ENCODE measurements at regions not wholly inside any gene's neighbourhood (a gene's known extent, or its start where the extent isn't known, plus 50 kb on each side); places are given as distances from the start of the nearest gene placed in this dataset.
"Not testable (repeated sequence)": the region's sequence is repeated elsewhere in the genome, so short reads cannot be mapped to it uniquely, and the experiment has no call there.

GRCh38 chr7:13104128-13104527 lies 416.7 kb downstream of the ARL4A start:
- Histone ChIP-seq H3K36me3 (ENCODE audit: insufficient read depth, insufficient read length, low read length) (no peaks in the 10 kb centered on the region), H3K4me1 (ENCODE audit: insufficient read depth, insufficient read length) (no peaks in the 10 kb centered on the region), H3K4me3 (ENCODE audit: insufficient read length, low read depth) (no peak overlapping the region), H3K9me3 (ENCODE audit: insufficient read depth, low read length) (peaks cover 1% of the 10 kb centered on the region; the same call in 1 of the 2 replicates), H3K9ac (ENCODE audit: insufficient read length, low read depth) (no peak overlapping the region), H3K27me3 (ENCODE audit: insufficient read depth, insufficient read length) (no peaks in the 10 kb centered on the region)
- DNase-seq (ENCODE audit: low read depth, low spot score) = no peak
- no peak for TF ChIP-seq ZNF274 (IDR thresholded peaks at IDR 0.05; ENCODE audit: low read depth, low read length)
- TF ChIP-seq YY1 (IDR thresholded peaks at IDR 0.05; ENCODE audit: insufficient read depth, insufficient read length) = no peak
- TF ChIP-seq SUZ12 (IDR thresholded peaks at IDR 0.05; ENCODE audit: extremely low read depth, insufficient read depth, insufficient read length) = no peak

GRCh38 chr7:13105209-13105608 lies 417.8 kb downstream of the ARL4A start:
- no peak overlapping the region for H3K9ac ChIP-seq (ENCODE audit: insufficient read length, low read depth)
- H3K9me3 ChIP-seq (ENCODE audit: insufficient read depth, low read length) = peaks cover 12% of the 10 kb centered on the region; the same call in 1 of the 2 replicates
- no peak for DNase-seq (ENCODE audit: low read depth, low spot score)
- H3K4me1 ChIP-seq (ENCODE audit: insufficient read depth, insufficient read length) = no peaks in the 10 kb centered on the region
- no peaks in the 10 kb centered on the region for H3K27me3 ChIP-seq (ENCODE audit: insufficient read depth, insufficient read length)
- H3K4me3 ChIP-seq (ENCODE audit: insufficient read length, low read depth) = no peak overlapping the region
- no peaks in the 10 kb centered on the region for H3K36me3 ChIP-seq (ENCODE audit: insufficient read depth, insufficient read length, low read length)
- TF ChIP-seq SUZ12 (IDR thresholded peaks at IDR 0.05; ENCODE audit: extremely low read depth, insufficient read depth, insufficient read length) = no peak

DNA sequence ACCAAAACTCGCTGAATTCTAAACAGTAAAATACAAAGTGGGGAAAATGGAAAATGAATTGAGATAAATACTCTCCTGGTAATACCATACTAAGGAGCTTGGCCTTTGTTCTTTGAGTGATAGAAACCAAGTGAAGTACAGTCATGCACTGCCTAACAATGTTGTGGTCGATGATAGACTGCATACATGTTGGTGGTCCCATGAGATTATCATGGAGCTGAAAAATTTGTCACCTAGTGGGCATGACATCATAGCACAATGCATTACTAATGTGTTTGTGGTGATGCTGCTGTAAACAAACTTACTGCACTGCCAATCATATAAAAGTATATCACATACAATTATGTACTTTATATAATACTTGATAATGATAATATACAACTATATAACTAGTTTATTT lies 419.1 kb downstream of the ARL4A start:
- TF ChIP-seq ZNF274 (IDR thresholded peaks at IDR 0.05; ENCODE audit: low read depth, low read length) (no peak), YY1 (IDR thresholded peaks at IDR 0.05; ENCODE audit: insufficient read depth, insufficient read length) (no peak), SUZ12 (IDR thresholded peaks at IDR 0.05; ENCODE audit: extremely low read depth, insufficient read depth, insufficient read length) (no peak)
- Histone ChIP-seq H3K4me3 (ENCODE audit: insufficient read length, low read depth) (no peak overlapping the region), H3K9ac (ENCODE audit: insufficient read length, low read depth) (no peak overlapping the region), H3K4me1 (ENCODE audit: insufficient read depth, insufficient read length) (no peaks in the 10 kb centered on the region), H3K36me3 (ENCODE audit: insufficient read depth, insufficient read length, low read length) (no peaks in the 10 kb centered on the region), H3K9me3 (ENCODE audit: insufficient read depth, low read length) (peaks cover 12% of the 10 kb centered on the region; the same call in 1 of the 2 replicates), H3K27me3 (ENCODE audit: insufficient read depth, insufficient read length) (no peaks in the 10 kb centered on the region)
- DNase-seq (ENCODE audit: low read depth, low spot score) = no peak

- TF ChIP-seq SUZ12 (IDR thresholded peaks at IDR 0.05; ENCODE audit: extremely low read depth, insufficient read depth, insufficient read length) (no peak), ZNF274 (IDR thresholded peaks at IDR 0.05; ENCODE audit: low read depth, low read length) (no peak), YY1 (IDR thresholded peaks at IDR 0.05; ENCODE audit: insufficient read depth, insufficient read length) (no peak)
- DNase-seq (ENCODE audit: low read depth, low spot score) = no peak
Measured at GRCh38 chr7:13107291-13107690, 419.9 kb downstream of the ARL4A start.

GRCh38 chr7:13108061-13108460 lies 420.6 kb downstream of the ARL4A start:
- no peak for DNase-seq (ENCODE audit: low read depth, low spot score)
- H3K36me3 ChIP-seq (ENCODE audit: insufficient read depth, insufficient read length, low read length) = no peaks in the 10 kb centered on the region
- H3K9ac ChIP-seq (ENCODE audit: insufficient read length, low read depth) = no peak overlapping the region
- H3K9me3 ChIP-seq (ENCODE audit: insufficient read depth, low read length) = peaks cover 12% of the 10 kb centered on the region; the same call in 1 of the 2 replicates
- H3K4me3 ChIP-seq (ENCODE audit: insufficient read length, low read depth) = no peak overlapping the region
- no peaks in the 10 kb centered on the region for H3K27me3 ChIP-seq (ENCODE audit: insufficient read depth, insufficient read length)
- no peaks in the 10 kb centered on the region for H3K4me1 ChIP-seq (ENCODE audit: insufficient read depth, insufficient read length)
- no peak for TF ChIP-seq SUZ12 (IDR thresholded peaks at IDR 0.05; ENCODE audit: extremely low read depth, insufficient read depth, insufficient read length)
- TF ChIP-seq YY1 (IDR thresholded peaks at IDR 0.05; ENCODE audit: insufficient read depth, insufficient read length) = no peak

More at GRCh38 chr7:13107291-13107690, 419.9 kb downstream of the ARL4A start:
- Histone ChIP-seq H3K27me3 (ENCODE audit: insufficient read depth, insufficient read length) (no peaks in the 10 kb centered on the region), H3K4me1 (ENCODE audit: insufficient read depth, insufficient read length) (no peaks in the 10 kb centered on the region), H3K4me3 (ENCODE audit: insufficient read length, low read depth) (no peak overlapping the region), H3K9ac (ENCODE audit: insufficient read length, low read depth) (no peak overlapping the region), H3K36me3 (ENCODE audit: insufficient read depth, insufficient read length, low read length) (no peaks in the 10 kb centered on the region), H3K9me3 (ENCODE audit: insufficient read depth, low read length) (peaks cover 12% of the 10 kb centered on the region; the same call in 1 of the 2 replicates)

DNA sequence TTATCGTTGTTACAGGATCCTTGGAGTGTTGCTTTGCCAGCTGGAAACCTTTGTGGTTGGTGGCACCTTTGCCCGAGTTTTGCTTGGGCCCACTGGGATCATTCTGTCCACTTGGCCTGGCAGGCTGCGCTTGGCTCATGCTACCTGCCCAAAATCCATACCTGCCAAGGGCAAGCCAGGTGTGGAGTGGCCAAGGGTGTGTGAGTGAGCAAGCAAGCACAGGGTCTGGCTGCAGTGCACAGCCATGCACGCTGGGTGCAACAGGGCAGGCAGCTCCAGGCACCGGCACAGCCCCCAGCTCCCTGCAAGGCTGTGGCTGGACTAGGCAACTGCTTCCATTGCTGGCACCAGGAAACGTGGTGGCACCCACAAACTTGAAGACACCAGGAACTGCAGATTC lies 421.8 kb downstream of the ARL4A start:
- no peak for DNase-seq (ENCODE audit: low read depth, low spot score)
- H3K4me1 ChIP-seq (ENCODE audit: insufficient read depth, insufficient read length) = no peaks in the 10 kb centered on the region
- TF ChIP-seq SUZ12 (IDR thresholded peaks at IDR 0.05; ENCODE audit: extremely low read depth, insufficient read depth, insufficient read length) = no peak
- TF ChIP-seq ZNF274 (IDR thresholded peaks at IDR 0.05; ENCODE audit: low read depth, low read length) = no peak
- H3K27me3 ChIP-seq (ENCODE audit: insufficient read depth, insufficient read length) = no peaks in the 10 kb centered on the region
- H3K9me3 ChIP-seq (ENCODE audit: insufficient read depth, low read length) = peaks cover 12% of the 10 kb centered on the region; the same call in 1 of the 2 replicates
- no peak overlapping the region for H3K9ac ChIP-seq (ENCODE audit: insufficient read length, low read depth)
- no peak overlapping the region for H3K4me3 ChIP-seq (ENCODE audit: insufficient read length, low read depth)
- H3K36me3 ChIP-seq (ENCODE audit: insufficient read depth, insufficient read length, low read length) = no peaks in the 10 kb centered on the region

- H3K27me3 ChIP-seq (ENCODE audit: insufficient read depth, insufficient read length) = no peaks in the 10 kb centered on the region
- no peaks in the 10 kb centered on the region for H3K36me3 ChIP-seq (ENCODE audit: insufficient read depth, insufficient read length, low read length)
- TF ChIP-seq SUZ12 (IDR thresholded peaks at IDR 0.05; ENCODE audit: extremely low read depth, insufficient read depth, insufficient read length) (no peak), YY1 (IDR thresholded peaks at IDR 0.05; ENCODE audit: insufficient read depth, insufficient read length) (no peak), ZNF274 (IDR thresholded peaks at IDR 0.05; ENCODE audit: low read depth, low read length) (no peak)
- H3K4me3 ChIP-seq (ENCODE audit: insufficient read length, low read depth) = no peak overlapping the region
- H3K9me3 ChIP-seq (ENCODE audit: insufficient read depth, low read length) = peaks cover 12% of the 10 kb centered on the region; the same call in 1 of the 2 replicates
- no peaks in the 10 kb centered on the region for H3K4me1 ChIP-seq (ENCODE audit: insufficient read depth, insufficient read length)
- DNase-seq (ENCODE audit: low read depth, low spot score) = no peak
- H3K9ac ChIP-seq (ENCODE audit: insufficient read length, low read depth) = no peak overlapping the region
Measured at GRCh38 chr7:13110107-13110506, 422.7 kb downstream of the ARL4A start.

DNA sequence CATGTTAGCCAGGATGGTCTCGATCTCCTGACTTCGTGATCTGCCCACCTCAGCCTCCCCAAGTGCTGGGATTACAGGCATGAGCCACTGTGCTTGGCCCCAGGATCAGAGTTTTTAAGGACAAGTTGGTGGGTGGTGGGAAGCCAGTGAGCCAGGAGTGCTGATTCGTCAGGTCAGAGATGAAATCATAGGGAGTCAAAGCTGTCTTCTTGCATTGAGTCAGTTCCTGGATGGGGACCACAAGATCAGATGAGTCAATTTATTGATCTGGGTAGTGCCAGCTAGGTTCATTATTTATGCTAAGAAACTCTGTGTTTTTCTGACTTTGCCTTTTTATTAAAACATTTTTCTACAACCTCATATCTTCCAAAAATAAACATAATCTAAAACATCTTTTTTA lies 423.8 kb downstream of the ARL4A start:
- DNase-seq (ENCODE audit: low read depth, low spot score) = no peak
- peaks cover 12% of the 10 kb centered on the region; the same call in 1 of the 2 replicates for H3K9me3 ChIP-seq (ENCODE audit: insufficient read depth, low read length)

GRCh38 chr7:13114240-13114639 lies 426.8 kb downstream of the ARL4A start:
- not testable (repeated sequence) for H3K9ac ChIP-seq (ENCODE audit: insufficient read length, low read depth)

More for the DNA sequence above, 423.8 kb downstream of the ARL4A start:
- no peaks in the 10 kb centered on the region for H3K36me3 ChIP-seq (ENCODE audit: insufficient read depth, insufficient read length, low read length)
- H3K9ac ChIP-seq (ENCODE audit: insufficient read length, low read depth) = no peak overlapping the region
- TF ChIP-seq ZNF274 (IDR thresholded peaks at IDR 0.05; ENCODE audit: low read depth, low read length) = no peak
- TF ChIP-seq YY1 (IDR thresholded peaks at IDR 0.05; ENCODE audit: insufficient read depth, insufficient read length) = no peak
- TF ChIP-seq SUZ12 (IDR thresholded peaks at IDR 0.05; ENCODE audit: extremely low read depth, insufficient read depth, insufficient read length) = no peak
- no peak overlapping the region for H3K4me3 ChIP-seq (ENCODE audit: insufficient read length, low read depth)
- no peaks in the 10 kb centered on the region for H3K4me1 ChIP-seq (ENCODE audit: insufficient read depth, insufficient read length)
- no peaks in the 10 kb centered on the region for H3K27me3 ChIP-seq (ENCODE audit: insufficient read depth, insufficient read length)

More at GRCh38 chr7:13114240-13114639, 426.8 kb downstream of the ARL4A start:
- not testable (repeated sequence) for H3K4me1 ChIP-seq (ENCODE audit: insufficient read depth, insufficient read length); H3K36me3 ChIP-seq (ENCODE audit: insufficient read depth, insufficient read length, low read length); H3K27me3 ChIP-seq (ENCODE audit: insufficient read depth, insufficient read length); H3K9me3 ChIP-seq (ENCODE audit: insufficient read depth, low read length); H3K4me3 ChIP-seq (ENCODE audit: insufficient read length, low read depth); DNase-seq (ENCODE audit: low read depth, low spot score)
